ENCODE measurements at regions not wholly inside any gene's neighbourhood (a gene's known extent, or its start where the extent isn't known, plus 50 kb on each side); places are given as distances from the start of the nearest gene placed in this dataset.

DNA sequence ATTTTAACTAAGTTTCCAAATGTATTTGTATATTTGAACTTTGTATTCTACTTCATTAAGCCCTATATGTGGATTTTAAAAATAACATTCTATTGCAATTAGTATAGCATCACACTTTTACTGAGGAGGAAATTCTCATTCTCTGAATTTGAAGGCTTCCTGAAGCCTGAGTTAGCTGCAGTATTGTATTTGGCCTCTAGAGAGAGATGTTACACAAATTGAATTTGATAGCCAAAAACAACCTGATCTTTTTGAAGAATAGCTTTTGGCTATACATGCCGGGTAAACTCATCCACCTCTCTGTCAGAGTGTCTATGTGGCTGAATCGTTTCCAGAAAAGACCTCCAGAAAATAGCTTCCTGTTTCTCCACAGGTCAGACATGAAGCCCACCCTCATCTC lies 316.5 kb upstream of the OR4E1 start:
- no peaks in the 10 kb centered on the region for H3K36me3 ChIP-seq
- peaks cover 0 to 14% (median 0%) of the 10 kb centered on the region in 3 donors for H3K27me3 ChIP-seq
- WGBS, 5 donors: 21 to 41% (median 32%) methylated on average over 2 of the region's 2 CpGs
- DNase-seq: peak in 1 of 2 donors; percentile 28
- H3K27ac ChIP-seq: no peak overlapping the region
- TF ChIP-seq POLR2AphosphoS5 (IDR thresholded peaks at IDR 0.05) (no peak), EP300 (IDR thresholded peaks at IDR 0.05) (no peak), POLR2A (IDR thresholded peaks at IDR 0.05) (no peak)
- TF ChIP-seq, protein P1, sequence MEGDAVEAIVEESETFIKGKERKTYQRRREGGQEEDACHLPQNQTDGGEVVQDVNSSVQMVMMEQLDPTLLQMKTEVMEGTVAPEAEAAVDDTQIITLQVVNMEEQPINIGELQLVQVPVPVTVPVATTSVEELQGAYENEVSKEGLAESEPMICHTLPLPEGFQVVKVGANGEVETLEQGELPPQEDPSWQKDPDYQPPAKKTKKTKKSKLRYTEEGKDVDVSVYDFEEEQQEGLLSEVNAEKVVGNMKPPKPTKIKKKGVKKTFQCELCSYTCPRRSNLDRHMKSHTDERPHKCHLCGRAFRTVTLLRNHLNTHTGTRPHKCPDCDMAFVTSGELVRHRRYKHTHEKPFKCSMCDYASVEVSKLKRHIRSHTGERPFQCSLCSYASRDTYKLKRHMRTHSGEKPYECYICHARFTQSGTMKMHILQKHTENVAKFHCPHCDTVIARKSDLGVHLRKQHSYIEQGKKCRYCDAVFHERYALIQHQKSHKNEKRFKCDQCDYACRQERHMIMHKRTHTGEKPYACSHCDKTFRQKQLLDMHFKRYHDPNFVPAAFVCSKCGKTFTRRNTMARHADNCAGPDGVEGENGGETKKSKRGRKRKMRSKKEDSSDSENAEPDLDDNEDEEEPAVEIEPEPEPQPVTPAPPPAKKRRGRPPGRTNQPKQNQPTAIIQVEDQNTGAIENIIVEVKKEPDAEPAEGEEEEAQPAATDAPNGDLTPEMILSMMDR (IDR thresholded peaks at IDR 0.05): peak in 2 of 7 experiments; percentile 32 to 37
- no peaks in the 10 kb centered on the region for H3K9me3 ChIP-seq
- H3K4me1 ChIP-seq: no peaks in the 10 kb centered on the region
- no peak overlapping the region for H3K4me3 ChIP-seq
- intact Hi-C loops (cut with DNase I; ENCODE audit: low total_unique reads): no loop called here

DNA sequence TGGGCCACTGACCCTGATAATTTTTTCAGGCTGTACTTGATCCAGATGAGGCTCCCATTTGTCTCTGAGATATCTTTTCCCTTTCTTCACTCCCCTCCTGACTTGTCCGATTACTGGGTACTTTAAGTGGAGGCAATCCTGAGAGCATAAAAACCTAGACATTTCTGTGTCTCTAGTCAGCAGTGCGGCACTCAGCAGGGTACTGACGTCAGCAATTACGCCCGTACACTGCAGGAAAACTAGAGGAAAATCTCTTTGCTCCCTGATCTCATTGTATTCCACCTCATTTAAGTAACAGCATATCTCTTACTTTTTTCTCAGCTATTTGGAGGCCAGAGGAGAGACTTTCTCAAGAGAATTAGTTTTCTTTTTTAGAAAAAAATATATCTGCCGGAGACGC lies 315.5 kb upstream of the OR4E1 start:
- TF ChIP-seq POLR2AphosphoS5 (IDR thresholded peaks at IDR 0.05) (no peak), EP300 (IDR thresholded peaks at IDR 0.05) (no peak), POLR2A (IDR thresholded peaks at IDR 0.05) (no peak)
- TF ChIP-seq, protein P1 (IDR thresholded peaks at IDR 0.05): no peak
- DNase-seq: no peak
- Histone ChIP-seq H3K36me3 (no peaks in the 10 kb centered on the region), H3K27me3 (peaks cover 0 to 14% (median 0%) of the 10 kb centered on the region in 3 donors), H3K4me3 (no peak overlapping the region), H3K9me3 (no peaks in the 10 kb centered on the region), H3K4me1 (no peaks in the 10 kb centered on the region), H3K27ac (no peak overlapping the region)
- intact Hi-C loops (cut with DNase I; ENCODE audit: low total_unique reads): no loop called here
- 77 to 88% (median 85%) methylated on average over 7 of the region's 7 CpGs for WGBS, 5 donors

DNA sequence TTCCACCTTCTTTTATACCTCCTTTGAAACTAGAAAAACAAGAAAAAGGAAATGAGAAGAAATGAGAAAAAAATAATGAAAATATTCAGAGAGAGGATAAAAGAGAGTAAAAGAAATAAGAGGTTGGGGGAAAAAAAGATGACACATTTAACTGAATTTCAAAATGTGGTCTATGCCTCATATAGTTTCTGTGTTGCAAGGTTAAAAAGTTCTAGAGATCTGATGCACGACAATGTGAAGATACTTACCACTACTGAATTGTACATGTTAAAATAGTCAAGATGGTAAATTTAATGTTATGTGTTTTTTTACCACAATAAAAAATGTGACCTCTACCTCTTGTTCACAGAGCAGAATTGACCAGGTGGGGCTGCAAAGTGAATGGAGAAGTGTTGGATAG lies 314.8 kb upstream of the OR4E1 start:
- intact Hi-C loops (cut with DNase I; ENCODE audit: low total_unique reads): no loop called here
- H3K4me3 ChIP-seq: no peak overlapping the region
- H3K9me3 ChIP-seq: no peaks in the 10 kb centered on the region
- TF ChIP-seq POLR2A (IDR thresholded peaks at IDR 0.05) (no peak), POLR2AphosphoS5 (IDR thresholded peaks at IDR 0.05) (no peak), EP300 (IDR thresholded peaks at IDR 0.05) (no peak)
- TF ChIP-seq, protein P1 (IDR thresholded peaks at IDR 0.05): no peak
- no peaks in the 10 kb centered on the region for H3K4me1 ChIP-seq
- no peak for DNase-seq
- no peak overlapping the region for H3K27ac ChIP-seq
- 83 to 93% (median 87%) methylated on average over 1 of the region's 1 CpG for WGBS, 5 donors
- H3K27me3 ChIP-seq: peaks cover 0 to 14% (median 0%) of the 10 kb centered on the region in 3 donors
- H3K36me3 ChIP-seq: no peaks in the 10 kb centered on the region

DNA sequence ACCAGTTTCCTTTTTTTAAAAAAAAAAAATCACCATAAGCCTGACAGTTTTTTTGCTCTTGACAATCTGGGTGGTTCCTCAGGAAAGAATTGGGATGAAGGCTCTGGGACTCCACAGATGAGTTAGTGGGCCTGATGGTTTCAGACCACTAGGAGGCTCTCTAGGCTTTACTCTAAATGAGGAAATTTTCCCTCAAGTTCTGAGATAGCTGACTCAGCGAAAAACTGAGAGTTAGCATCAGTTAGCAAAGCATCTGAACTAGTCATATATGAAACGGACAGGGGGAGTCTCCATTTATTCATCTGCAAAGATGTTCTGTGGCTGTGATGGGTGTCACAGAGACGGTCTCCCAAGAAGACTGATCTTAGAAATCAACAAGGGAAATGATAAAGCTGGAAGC lies 314.3 kb upstream of the OR4E1 start:
- peaks cover 0 to 14% (median 0%) of the 10 kb centered on the region in 3 donors for H3K27me3 ChIP-seq
- H3K4me1 ChIP-seq: no peaks in the 10 kb centered on the region
- H3K9me3 ChIP-seq: no peaks in the 10 kb centered on the region
- no peaks in the 10 kb centered on the region for H3K36me3 ChIP-seq
- intact Hi-C loops (cut with DNase I; ENCODE audit: low total_unique reads): no loop called here
- no peak overlapping the region for H3K27ac ChIP-seq
- TF ChIP-seq, protein P1 (IDR thresholded peaks at IDR 0.05): peak in 2 of 7 experiments; percentile 10 to 12
- TF ChIP-seq POLR2AphosphoS5 (IDR thresholded peaks at IDR 0.05) (no peak), POLR2A (IDR thresholded peaks at IDR 0.05) (no peak)
- DNase-seq: peak in 1 of 2 donors; percentile 44
- no peak overlapping the region for H3K4me3 ChIP-seq
- 15 to 28% (median 24%) methylated on average over 3 of the region's 3 CpGs for WGBS, 5 donors
